ENCODE measurements at regions not wholly inside any gene's neighbourhood (a gene's known extent, or its start where the extent isn't known, plus 50 kb on each side); places are given as distances from the start of the nearest gene placed in this dataset.

GRCh38 chr4:101500742-101501141 is 153.4 kb upstream of the PPP3CA start:
- no peak for TF ChIP-seq CTCF (IDR thresholded peaks at IDR 0.05)
- no peak for TF ChIP-seq EZH2 (IDR thresholded peaks at IDR 0.05)
- no peak for TF ChIP-seq EZH2phosphoT487 (IDR thresholded peaks at IDR 0.05)
